HepG2 (cell line): ENCODE measurements at regions not wholly inside any gene's neighbourhood (a gene's known extent, or its start where the extent isn't known, plus 50 kb on each side); places are given as distances from the start of the nearest gene placed in this dataset.

Experiments used
- CEBPZ ChIP-seq: IDR thresholded peaks from 2 replicates; pipeline ENCODE4 v1.6.1; 2012; ENCODE audit warnings: low read length, improper control_type of control experiment
- HNF1B ChIP-seq: sonication (generic); formaldehyde crosslinking; IDR thresholded peaks from 2 replicates; pipeline ENCODE4 v1.5.1; 2020; ENCODE audit warnings: mild to moderate bottlenecking, moderate library complexity, missing genetic modification reagents
- HNRNPH1 ChIP-seq: fragments of 200-400 bp; formaldehyde crosslinking; optimal IDR thresholded peaks from 2 replicates; pipeline ENCODE3; 2017; ENCODE audit warnings: mild to moderate bottlenecking, low read depth, low read length
- MTA3 ChIP-seq: sonication (generic); formaldehyde crosslinking; IDR thresholded peaks from 2 replicates; pipeline ENCODE4 v1.4.0; 2020; ENCODE audit warnings: missing genetic modification reagents
- PAX8 ChIP-seq: sonication (generic); formaldehyde crosslinking; IDR thresholded peaks from 2 replicates; pipeline ENCODE4 v1.8.0; 2022; ENCODE audit warnings: mild to moderate bottlenecking, missing genetic modification reagents, borderline replicate concordance
- ZC3H4 ChIP-seq: sonication (generic); formaldehyde crosslinking; IDR thresholded peaks from 2 replicates; pipeline ENCODE4 v1.4.0; 2020; ENCODE audit warnings: missing genetic modification reagents, borderline replicate concordance
- ZKSCAN1 ChIP-seq: fragments of 150-350 bp; IDR thresholded peaks from 2 replicates; pipeline ENCODE4 v1.6.1; 2014; ENCODE audit warnings: low read length
- ZSCAN9 ChIP-seq: IDR thresholded peaks from 2 replicates; pipeline ENCODE4 v1.6.1; 2016; ENCODE audit warnings: borderline replicate concordance
- TF ChIP-seq, protein P1 (sequence below): sonication (generic); formaldehyde crosslinking; IDR thresholded peaks from 2 replicates; pipeline ENCODE4 v1.5.0; 2020; ENCODE audit warnings: missing genetic modification reagents
- TF ChIP-seq, protein P2 (sequence below): sonication (generic); formaldehyde crosslinking; IDR thresholded peaks from 2 replicates; pipeline ENCODE4 v1.8.1; 2023; ENCODE audit warnings: mild to moderate bottlenecking, missing genetic modification reagents

DNA sequence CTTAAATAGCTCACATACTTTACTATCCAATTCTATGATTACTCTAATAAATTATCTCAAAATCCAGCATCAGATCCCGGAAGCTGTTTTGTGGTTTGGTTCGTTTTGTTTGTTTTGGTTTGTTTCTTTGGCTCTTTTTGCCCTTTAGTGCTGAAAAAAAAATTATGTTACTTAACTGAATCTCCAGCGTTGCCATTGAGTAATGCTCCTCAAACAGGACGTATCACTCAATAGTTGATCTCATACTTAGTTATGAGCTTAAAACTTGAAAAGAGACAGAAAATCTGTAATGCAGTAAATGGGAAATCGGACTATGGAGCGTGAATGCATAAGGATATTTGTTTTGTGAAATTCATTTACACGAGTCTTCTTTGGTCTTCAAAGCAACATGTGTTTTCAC, 533.8 kb upstream of the TMPRSS15 start (continued):
- TF ChIP-seq ZSCAN9 (CRISPR knock-in tag) (no peak), ZC3H4 (CRISPR knock-in tag) (no peak), HNF1B (no peak), HNRNPH1 (no peak), PAX8 (CRISPR knock-in tag) (no peak), ZKSCAN1 (no peak), MTA3 (CRISPR knock-in tag) (no peak), CEBPZ (no peak)
- TF ChIP-seq, protein P1, sequence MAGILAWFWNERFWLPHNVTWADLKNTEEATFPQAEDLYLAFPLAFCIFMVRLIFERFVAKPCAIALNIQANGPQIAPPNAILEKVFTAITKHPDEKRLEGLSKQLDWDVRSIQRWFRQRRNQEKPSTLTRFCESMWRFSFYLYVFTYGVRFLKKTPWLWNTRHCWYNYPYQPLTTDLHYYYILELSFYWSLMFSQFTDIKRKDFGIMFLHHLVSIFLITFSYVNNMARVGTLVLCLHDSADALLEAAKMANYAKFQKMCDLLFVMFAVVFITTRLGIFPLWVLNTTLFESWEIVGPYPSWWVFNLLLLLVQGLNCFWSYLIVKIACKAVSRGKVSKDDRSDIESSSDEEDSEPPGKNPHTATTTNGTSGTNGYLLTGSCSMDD (CRISPR knock-in tag): no peak
- TF ChIP-seq, protein P2, sequence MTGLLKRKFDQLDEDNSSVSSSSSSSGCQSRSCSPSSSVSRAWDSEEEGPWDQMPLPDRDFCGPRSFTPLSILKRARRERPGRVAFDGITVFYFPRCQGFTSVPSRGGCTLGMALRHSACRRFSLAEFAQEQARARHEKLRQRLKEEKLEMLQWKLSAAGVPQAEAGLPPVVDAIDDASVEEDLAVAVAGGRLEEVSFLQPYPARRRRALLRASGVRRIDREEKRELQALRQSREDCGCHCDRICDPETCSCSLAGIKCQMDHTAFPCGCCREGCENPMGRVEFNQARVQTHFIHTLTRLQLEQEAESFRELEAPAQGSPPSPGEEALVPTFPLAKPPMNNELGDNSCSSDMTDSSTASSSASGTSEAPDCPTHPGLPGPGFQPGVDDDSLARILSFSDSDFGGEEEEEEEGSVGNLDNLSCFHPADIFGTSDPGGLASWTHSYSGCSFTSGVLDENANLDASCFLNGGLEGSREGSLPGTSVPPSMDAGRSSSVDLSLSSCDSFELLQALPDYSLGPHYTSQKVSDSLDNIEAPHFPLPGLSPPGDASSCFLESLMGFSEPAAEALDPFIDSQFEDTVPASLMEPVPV (CRISPR knock-in tag): no peak
- TF ChIP-seq, all 625 proteins: peak for 0
